HepG2 (cell line): ENCODE measurements at regions not wholly inside any gene's neighbourhood (a gene's known extent, or its start where the extent isn't known, plus 50 kb on each side); places are given as distances from the start of the nearest gene placed in this dataset.

ENCODE experiments used
- ATAC-seq: fragments of 200-7000 bp; cut with Tn5 transposase; 3 replicates; pipeline ENCODE4 v1.9.1; 2020; ENCODE audit warnings: mild to moderate bottlenecking, moderate library complexity
- BruUV-seq: library from RNA; stranded (reverse); fragments of 400-500 nt; replicated peaks from 2 replicates; lab custom pipeline; 2021; lab: Mats Ljungman, UMichigan
- CTCF ChIA-PET: fragments of 300-600 bp; formaldehyde crosslinking; extraction: SDS; loops from one replicate; lab custom pipeline; 2021; ENCODE audit warnings: low total read pairs, inconsistent platforms, low intra/inter-chr PET ratio; lab: Yijun Ruan, JAX
- POLR2A ChIA-PET: fragments of 350-600 bp; sonication (Branson Sonifier 250); formaldehyde crosslinking; loops from one replicate; lab custom pipeline; 2020; ENCODE audit warnings: antibody characterized with exemption, inconsistent platforms; lab: Yijun Ruan, JAX
- DNase-seq: peaks from one replicate; pipeline ENCODE4 v3.0.0-alpha.2; 2015; ENCODE audit warnings: low spot score
- FAIRE-seq: peaks from 3 replicates; lab custom pipeline; 2011; peaks lifted over from hg19 to GRCh38; lab: Jason Lieb, UNC
- H2AFZ ChIP-seq: one replicate; pipeline ENCODE4 v1.6.1; 2011; ENCODE audit warnings: low read length, inconsistent platforms
- H3K27ac ChIP-seq: fragments of 300-600 bp; 3 replicates; pipeline ENCODE4 v1.8.0; 2011; ENCODE audit warnings: mixed run types, mild to moderate bottlenecking, mixed read lengths, low read length, inconsistent platforms; ENCODE audit not compliant: insufficient read depth; ENCODE audit errors: extremely low read length
- H3K27me3 ChIP-seq, 2 experiments: fragments of 200-600 bp in 1 of 2; 2 replicates in 1 of 2; 3 replicates in 1 of 2; pipeline versions ENCODE4 v1.6.0 to v1.8.0; 2011; ENCODE audit warnings: low read length in 2 of 2, mild to moderate bottlenecking in 2 of 2, moderate library complexity in 2 of 2, inconsistent platforms in 1 of 2; ENCODE audit not compliant: insufficient read depth in 2 of 2, control insufficient read depth in 1 of 2
- H3K36me3 ChIP-seq, 2 experiments: fragments of 200-600 bp in 1 of 2; replicated peaks in 1 of 2; 2 replicates in 1 of 2; 3 replicates in 1 of 2; pipeline versions ENCODE4 v1.5.1 to v1.8.0; 2011; ENCODE audit warnings: low read length in 2 of 2, inconsistent platforms in 1 of 2; ENCODE audit not compliant: insufficient read depth in 2 of 2, control insufficient read depth in 1 of 2
- H3K4me1 ChIP-seq: 2 replicates; pipeline ENCODE4 v1.5.1; 2012; ENCODE audit warnings: low read length, inconsistent platforms; ENCODE audit not compliant: insufficient read depth
- H3K4me2 ChIP-seq: 2 replicates; pipeline ENCODE4 v1.6.0; 2011; ENCODE audit warnings: low read depth, low read length, inconsistent platforms
- H3K4me3 ChIP-seq, 3 experiments: fragments of 200-600 bp in 1 of 3; sonication (generic), shearing (Covaris generic) in 1 of 3; replicated peaks in 1 of 3; 2 replicates each; pipeline ENCODE4 v1.5.1; 2011 to 2016; ENCODE audit warnings: low read length in 3 of 3, inconsistent platforms in 2 of 3, low read depth in 2 of 3, mild to moderate bottlenecking in 2 of 3, control low read depth in 1 of 3, mixed read lengths in 1 of 3; ENCODE audit not compliant: insufficient read depth in 1 of 3
- H3K79me2 ChIP-seq: one replicate; pipeline ENCODE4 v1.6.1; 2011; ENCODE audit warnings: low read length, inconsistent platforms; ENCODE audit not compliant: insufficient read depth
- H3K9ac ChIP-seq: 2 replicates; pipeline ENCODE4 v1.6.0; 2011; ENCODE audit warnings: mild to moderate bottlenecking, low read depth, low read length, inconsistent platforms; ENCODE audit not compliant: insufficient read depth
- H3K9me3 ChIP-seq: 2 replicates; pipeline ENCODE4 v1.5.1; 2012; ENCODE audit warnings: mild to moderate bottlenecking, low read length
- H4K20me1 ChIP-seq: 2 replicates; pipeline ENCODE4 v1.6.0; 2011; ENCODE audit warnings: inconsistent platforms, mild to moderate bottlenecking, low read length, moderate library complexity; ENCODE audit not compliant: insufficient read depth
- GATA4 ChIP-seq: sonication (generic); IDR thresholded peaks from 2 replicates; pipeline ENCODE4 v1.6.1; 2016; ENCODE audit warnings: antibody characterized with exemption, low read depth, borderline replicate concordance
- MTA3 ChIP-seq: sonication (generic); formaldehyde crosslinking; IDR thresholded peaks from 2 replicates; pipeline ENCODE4 v1.4.0; 2020; ENCODE audit warnings: missing genetic modification reagents
- RFXAP ChIP-seq: sonication (generic); formaldehyde crosslinking; IDR thresholded peaks from 2 replicates; pipeline ENCODE4 v1.4.0; 2020; ENCODE audit warnings: missing genetic modification reagents, borderline replicate concordance
- ZNF253 ChIP-seq: sonication (generic); formaldehyde crosslinking; IDR thresholded peaks from 2 replicates; pipeline ENCODE4 v1.8.0; 2022; ENCODE audit warnings: mild to moderate bottlenecking, missing genetic modification reagents, borderline replicate concordance
- ZNF530 ChIP-seq: sonication (generic); formaldehyde crosslinking; IDR thresholded peaks from 2 replicates; pipeline ENCODE4 v1.5.0; 2020; ENCODE audit warnings: low read depth, mild to moderate bottlenecking, missing genetic modification reagents
- ZNF761 ChIP-seq: sonication (generic); formaldehyde crosslinking; conservative IDR thresholded peaks from 2 replicates; pipeline ENCODE4 v1.4.0; 2020; ENCODE audit warnings: mild to moderate bottlenecking, missing genetic modification reagents
- WGBS: methylation state at CpG from one replicate; pipeline ENCODE4 v1.1.6; 2017; ENCODE audit warnings: low lambda C conversion rate; 5-methylcytosine and 5-hydroxymethylcytosine counted together
- in situ Hi-C: cut with HindIII; loops from 2 replicates; pipeline ENCODE4 v1.10.0; 2017; ENCODE audit warnings: low pct_unique_long_range_greater_than_20kb; ENCODE audit not compliant: extremely low pct_ligation_motif_present
- intact Hi-C: fragments of 100-400 bp; cut with micrococcal nuclease; formaldehyde crosslinking; loops from one replicate; pipeline ENCODE4 v1.10.0; 2022; ENCODE audit not compliant: unreplicated experiment
- TF ChIP-seq, protein P1 (sequence below): sonication (generic); formaldehyde crosslinking; IDR thresholded peaks from 2 replicates; pipeline ENCODE4 v1.8.1; 2023; ENCODE audit warnings: mild to moderate bottlenecking, missing genetic modification reagents, borderline replicate concordance
- TF ChIP-seq, protein P2 (sequence below): sonication (generic); formaldehyde crosslinking; IDR thresholded peaks from 2 replicates; pipeline ENCODE4 v1.4.0; 2020; ENCODE audit warnings: missing genetic modification reagents

DNA sequence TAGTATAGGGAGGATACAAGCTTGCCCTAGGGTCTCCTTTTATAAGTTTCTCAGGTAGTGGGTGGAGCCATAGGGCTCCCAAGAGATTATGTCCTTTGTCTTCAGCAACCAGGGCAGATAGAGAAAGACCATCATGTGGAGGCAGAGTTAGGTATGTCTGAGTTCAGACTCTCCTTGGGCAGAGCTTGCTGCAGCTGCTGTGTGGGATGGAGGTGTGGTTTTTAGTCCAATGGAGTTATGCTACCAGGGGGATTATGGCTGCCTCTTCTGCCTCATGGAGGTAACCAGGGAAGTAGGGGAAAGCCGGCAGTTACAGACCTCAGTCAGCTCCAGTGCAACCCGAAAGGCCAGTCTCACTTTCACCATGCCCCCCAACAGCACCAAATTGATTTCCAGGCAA, 220.5 kb downstream of the NECTIN3 start:
- Histone ChIP-seq H3K27me3 (no peaks in the 10 kb centered on the region), H3K79me2 (no peaks in the 10 kb centered on the region), H3K36me3 (no peaks in the 10 kb centered on the region), H3K4me2 (no peak overlapping the region), H3K27ac (no peak overlapping the region), H3K4me3 (no peak overlapping the region), H3K9me3 (no peaks in the 10 kb centered on the region), H3K4me1 (no peaks in the 10 kb centered on the region), H4K20me1 (no peaks in the 10 kb centered on the region), H2AFZ (no peak overlapping the region), H3K9ac (no peak overlapping the region)
- in situ Hi-C loops (no loop called here), intact Hi-C loops (no loop called here)
- ChIA-PET POLR2A (no interaction called here), CTCF (no interaction called here)
- DNase-seq (no peak), ATAC-seq (no peak), FAIRE-seq (no peak)
- WGBS, result no CpG with 5 or more reads among the region's 2 CpGs
- TF ChIP-seq RFXAP, result no peak
- TF ChIP-seq ZNF761 (CRISPR knock-in tag), result no peak
- TF ChIP-seq, protein P1, sequence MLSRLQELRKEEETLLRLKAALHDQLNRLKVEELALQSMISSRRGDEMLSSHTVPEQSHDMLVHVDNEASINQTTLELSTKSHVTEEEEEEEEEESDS, result no peak
- TF ChIP-seq GATA4, result no peak
- TF ChIP-seq MTA3, result no peak
- no peak for TF ChIP-seq ZNF253 (CRISPR knock-in tag)
- TF ChIP-seq, protein P2, sequence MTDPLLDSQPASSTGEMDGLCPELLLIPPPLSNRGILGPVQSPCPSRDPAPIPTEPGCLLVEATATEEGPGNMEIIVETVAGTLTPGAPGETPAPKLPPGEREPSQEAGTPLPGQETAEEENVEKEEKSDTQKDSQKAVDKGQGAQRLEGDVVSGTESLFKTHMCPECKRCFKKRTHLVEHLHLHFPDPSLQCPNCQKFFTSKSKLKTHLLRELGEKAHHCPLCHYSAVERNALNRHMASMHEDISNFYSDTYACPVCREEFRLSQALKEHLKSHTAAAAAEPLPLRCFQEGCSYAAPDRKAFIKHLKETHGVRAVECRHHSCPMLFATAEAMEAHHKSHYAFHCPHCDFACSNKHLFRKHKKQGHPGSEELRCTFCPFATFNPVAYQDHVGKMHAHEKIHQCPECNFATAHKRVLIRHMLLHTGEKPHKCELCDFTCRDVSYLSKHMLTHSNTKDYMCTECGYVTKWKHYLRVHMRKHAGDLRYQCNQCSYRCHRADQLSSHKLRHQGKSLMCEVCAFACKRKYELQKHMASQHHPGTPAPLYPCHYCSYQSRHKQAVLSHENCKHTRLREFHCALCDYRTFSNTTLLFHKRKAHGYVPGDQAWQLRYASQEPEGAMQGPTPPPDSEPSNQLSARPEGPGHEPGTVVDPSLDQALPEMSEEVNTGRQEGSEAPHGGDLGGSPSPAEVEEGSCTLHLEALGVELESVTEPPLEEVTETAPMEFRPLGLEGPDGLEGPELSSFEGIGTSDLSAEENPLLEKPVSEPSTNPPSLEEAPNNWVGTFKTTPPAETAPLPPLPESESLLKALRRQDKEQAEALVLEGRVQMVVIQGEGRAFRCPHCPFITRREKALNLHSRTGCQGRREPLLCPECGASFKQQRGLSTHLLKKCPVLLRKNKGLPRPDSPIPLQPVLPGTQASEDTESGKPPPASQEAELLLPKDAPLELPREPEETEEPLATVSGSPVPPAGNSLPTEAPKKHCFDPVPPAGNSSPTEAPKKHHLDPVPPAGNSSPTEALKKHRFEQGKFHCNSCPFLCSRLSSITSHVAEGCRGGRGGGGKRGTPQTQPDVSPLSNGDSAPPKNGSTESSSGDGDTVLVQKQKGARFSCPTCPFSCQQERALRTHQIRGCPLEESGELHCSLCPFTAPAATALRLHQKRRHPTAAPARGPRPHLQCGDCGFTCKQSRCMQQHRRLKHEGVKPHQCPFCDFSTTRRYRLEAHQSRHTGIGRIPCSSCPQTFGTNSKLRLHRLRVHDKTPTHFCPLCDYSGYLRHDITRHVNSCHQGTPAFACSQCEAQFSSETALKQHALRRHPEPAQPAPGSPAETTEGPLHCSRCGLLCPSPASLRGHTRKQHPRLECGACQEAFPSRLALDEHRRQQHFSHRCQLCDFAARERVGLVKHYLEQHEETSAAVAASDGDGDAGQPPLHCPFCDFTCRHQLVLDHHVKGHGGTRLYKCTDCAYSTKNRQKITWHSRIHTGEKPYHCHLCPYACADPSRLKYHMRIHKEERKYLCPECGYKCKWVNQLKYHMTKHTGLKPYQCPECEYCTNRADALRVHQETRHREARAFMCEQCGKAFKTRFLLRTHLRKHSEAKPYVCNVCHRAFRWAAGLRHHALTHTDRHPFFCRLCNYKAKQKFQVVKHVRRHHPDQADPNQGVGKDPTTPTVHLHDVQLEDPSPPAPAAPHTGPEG (CRISPR knock-in tag), result no peak
- no peak for TF ChIP-seq ZNF530 (CRISPR knock-in tag)
- no TSS peak for BruUV-seq
